ENCODE measurements at regions not wholly inside any gene's neighbourhood (a gene's known extent, or its start where the extent isn't known, plus 50 kb on each side); places are given as distances from the start of the nearest gene placed in this dataset.

- DNase-seq, result no peak
- intact Hi-C loops (cut with DNase I), result no loop called here
- peak in 1 of 2 donors; percentile 40 for ATAC-seq
These were observed 242.6 kb upstream of the CRY1 start for GRCh38 chr12:107335802-107336570.

- no peak for DNase-seq
- ATAC-seq, result no peak
- intact Hi-C loops (cut with DNase I), result no loop called here
These were observed 243.3 kb upstream of the CRY1 start for GRCh38 chr12:107336695-107337094.

- intact Hi-C loops (cut with DNase I), result no loop called here
- DNase-seq (no peak), ATAC-seq (no peak)
These were observed 244.2 kb upstream of the CRY1 start for GRCh38 chr12:107337346-107338095.

- intact Hi-C loops (cut with DNase I), result no loop called here
- DNase-seq (no peak), ATAC-seq (no peak)
These were observed 246.1 kb upstream of the CRY1 start for GRCh38 chr12:107339487-107339886.

- intact Hi-C loops (cut with DNase I), result no loop called here
- DNase-seq (no peak), ATAC-seq (no peak)
These were observed 246.6 kb upstream of the CRY1 start for GRCh38 chr12:107339932-107340331.

- ATAC-seq (no peak), DNase-seq (no peak)
- intact Hi-C loops (cut with DNase I), result no loop called here
These were observed 247.5 kb upstream of the CRY1 start for GRCh38 chr12:107340898-107341297.

GRCh38 chr12:107344035-107344808 lies 250.9 kb upstream of the CRY1 start:
- ATAC-seq (peak in 1 of 2 donors; percentile 53), DNase-seq (no peak)
- intact Hi-C loops (cut with DNase I), result no loop called here

GRCh38 chr12:107347261-107347660 lies 253.9 kb upstream of the CRY1 start:
- intact Hi-C loops (cut with DNase I), result no loop called here
- DNase-seq (no peak), ATAC-seq (no peak)

DNA sequence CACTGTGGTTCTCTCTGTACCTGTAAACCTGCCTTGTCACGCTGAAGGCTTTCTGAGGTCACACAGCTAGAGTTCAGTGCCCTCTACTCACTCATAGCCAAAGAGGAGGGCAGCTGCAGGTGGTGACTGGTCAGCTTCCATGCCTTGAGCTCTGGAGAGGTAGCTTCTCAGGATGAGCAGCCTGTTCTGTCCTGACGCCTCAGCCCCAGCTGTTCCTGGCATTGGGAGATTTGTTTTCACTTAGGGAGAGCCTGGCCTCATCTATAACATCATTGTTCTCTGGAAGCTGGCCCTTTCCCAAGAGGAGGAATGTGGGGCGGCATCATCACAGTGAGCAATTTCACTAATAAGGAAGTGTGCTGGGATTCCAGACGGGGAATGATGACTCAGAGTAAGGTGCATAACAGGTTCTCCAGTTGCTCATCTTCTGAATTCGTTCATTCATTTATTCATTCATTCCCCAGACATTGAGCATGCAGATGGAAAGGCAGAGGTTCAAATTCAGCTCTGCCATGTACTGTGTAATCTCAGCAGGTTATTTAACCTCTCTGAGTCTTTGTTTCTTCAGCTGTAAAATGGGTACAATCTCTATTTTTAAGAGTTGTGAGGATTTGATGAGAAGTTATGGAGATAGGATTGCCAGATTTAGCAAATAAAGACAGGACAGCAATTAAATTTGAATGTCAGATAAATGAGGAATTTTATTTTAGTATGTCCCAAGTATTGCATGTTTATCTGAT lies 255.8 kb upstream of the CRY1 start:
- ATAC-seq (peak in 1 of 2 donors; percentile 67), DNase-seq (no peak)
- intact Hi-C loops (cut with DNase I), result no loop called here

DNA sequence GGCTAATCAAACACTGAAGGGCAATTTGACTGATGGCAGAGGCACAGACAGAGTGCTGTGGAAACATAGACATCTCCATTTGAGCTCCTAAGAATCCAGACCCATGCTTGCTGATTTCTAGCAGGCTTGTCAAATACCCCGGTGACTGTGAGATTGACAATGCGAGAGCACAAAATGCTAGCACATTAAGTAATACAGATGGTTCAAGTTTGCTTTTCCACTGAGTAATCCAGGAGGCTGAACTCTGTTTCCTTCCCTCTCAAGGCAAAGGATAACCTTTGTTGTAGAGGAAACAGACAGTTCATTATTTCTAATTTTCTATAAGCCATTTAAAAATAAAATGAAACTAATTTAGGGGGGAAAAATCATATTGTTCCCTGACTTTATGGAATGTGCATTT lies 256.5 kb upstream of the CRY1 start:
- ATAC-seq (no peak), DNase-seq (no peak)
- intact Hi-C loops (cut with DNase I), result no loop called here

DNA sequence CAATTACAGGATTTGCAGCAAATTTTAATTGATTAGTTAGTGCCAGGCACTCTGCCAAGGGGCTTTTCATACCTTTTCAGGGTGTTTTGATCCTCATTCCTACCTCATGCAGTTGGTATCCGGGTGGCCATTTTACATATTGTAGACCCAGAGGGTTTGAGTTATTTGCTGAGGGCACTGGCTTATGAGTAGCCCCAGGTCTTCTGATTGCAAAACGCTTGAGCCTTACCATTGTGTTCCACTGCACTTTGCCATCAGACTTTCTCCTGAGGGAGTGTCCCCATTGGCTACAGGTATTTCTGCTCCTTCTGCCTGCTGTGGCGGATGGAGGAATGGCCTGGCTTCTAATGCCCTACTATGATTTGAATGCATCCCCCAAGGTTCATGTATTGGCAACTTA lies 257.8 kb upstream of the CRY1 start:
- intact Hi-C loops (cut with DNase I), result no loop called here
- DNase-seq (no peak), ATAC-seq (no peak)

GRCh38 chr12:107351713-107352112 lies 258.4 kb upstream of the CRY1 start:
- ATAC-seq (no peak), DNase-seq (no peak)
- intact Hi-C loops (cut with DNase I), result no loop called here

DNA sequence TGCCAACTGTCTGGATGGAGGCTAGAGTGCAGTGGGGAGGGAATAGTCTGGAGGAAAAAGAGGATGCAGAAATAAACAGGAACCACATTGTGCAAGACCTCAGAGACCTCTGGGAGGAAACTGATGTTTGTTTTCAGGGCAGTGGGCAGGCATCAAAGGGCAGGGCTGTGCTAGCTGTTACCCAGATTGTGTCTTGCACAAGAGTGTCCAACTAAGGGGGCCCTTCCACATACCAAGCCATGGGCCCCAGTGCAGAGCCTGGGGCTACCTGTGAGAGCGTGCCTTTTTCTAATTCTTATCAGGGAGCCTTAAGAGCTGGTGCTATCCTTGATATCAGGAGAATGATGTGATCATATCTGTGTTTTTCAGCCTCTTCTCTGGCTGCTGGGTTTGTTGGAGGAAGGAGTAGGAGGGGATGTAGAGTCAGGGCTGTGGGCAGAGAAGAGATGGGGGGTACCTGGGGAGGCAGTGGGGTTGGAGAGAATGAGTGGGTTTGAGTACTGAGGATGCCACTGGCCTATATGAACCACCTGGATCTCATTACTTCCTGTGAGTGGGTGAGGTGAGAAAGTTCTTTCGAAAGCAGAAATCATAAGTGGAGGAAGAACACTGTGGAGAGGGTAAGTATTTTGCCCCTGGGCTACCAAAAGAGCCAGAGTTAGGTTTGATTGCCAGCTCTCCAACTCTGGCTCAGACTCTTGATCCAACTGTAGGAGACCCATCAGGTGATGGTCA lies 259.2 kb upstream of the CRY1 start:
- ATAC-seq (peak; percentile 12 to 46), DNase-seq (no peak)

DNA sequence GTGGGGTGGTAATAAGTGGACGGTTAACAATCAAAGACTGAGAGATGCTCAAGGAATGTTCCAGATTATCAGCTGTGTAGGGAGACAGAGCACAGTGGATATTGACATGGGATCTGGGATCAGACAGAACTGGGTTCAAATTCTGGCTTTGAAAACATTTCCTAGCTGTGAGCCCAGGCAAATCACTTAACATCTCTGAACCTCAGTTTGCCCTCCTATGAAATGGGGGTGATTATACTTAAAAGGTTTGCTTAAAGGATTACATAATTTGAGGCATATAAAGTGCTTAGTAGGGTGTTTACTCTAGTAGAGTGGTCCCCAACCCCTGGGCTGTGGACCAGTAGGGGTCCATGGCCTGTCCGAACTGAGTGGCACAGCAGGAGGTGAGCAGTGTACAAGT lies 260.0 kb upstream of the CRY1 start:
- intact Hi-C loops (cut with DNase I), result no loop called here
- DNase-seq, result no peak
- no peak for ATAC-seq

More for the DNA sequence above, 259.2 kb upstream of the CRY1 start:
- intact Hi-C loops (cut with DNase I), result no loop called here

DNA sequence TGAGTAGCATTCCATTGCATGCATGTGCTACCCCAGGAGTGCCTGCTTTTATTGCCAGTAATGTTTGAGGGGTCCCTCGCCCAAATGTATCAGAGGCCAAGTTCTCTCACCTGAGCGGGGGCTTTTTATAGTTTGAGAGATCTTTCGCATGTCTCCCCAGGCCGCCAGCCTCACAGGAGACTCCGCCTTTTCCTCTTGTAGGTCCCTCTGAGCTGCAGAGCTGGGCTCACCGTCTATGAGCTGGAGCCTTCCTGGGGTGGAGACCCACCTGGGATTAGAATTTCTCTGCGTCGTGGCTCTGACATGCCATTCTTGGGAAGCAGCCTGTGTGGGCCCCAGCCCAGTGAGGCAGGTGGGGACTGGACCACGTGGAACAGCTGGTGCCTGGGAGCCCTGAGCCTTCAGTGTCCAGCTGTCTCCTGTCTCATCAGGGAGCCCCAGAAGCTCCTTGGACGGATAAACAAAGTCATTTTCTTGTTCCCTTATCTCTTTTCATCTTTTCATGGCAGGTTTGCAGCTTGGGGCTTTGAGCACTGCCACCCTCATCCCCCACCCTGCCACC lies 261.7 kb upstream of the CRY1 start:
- DNase-seq, result no peak
- ATAC-seq, result no peak
- intact Hi-C loops (cut with DNase I), result no loop called here

GRCh38 chr12:107355612-107356011 lies 262.3 kb upstream of the CRY1 start:
- ATAC-seq (no peak), DNase-seq (no peak)
- intact Hi-C loops (cut with DNase I), result no loop called here

DNA sequence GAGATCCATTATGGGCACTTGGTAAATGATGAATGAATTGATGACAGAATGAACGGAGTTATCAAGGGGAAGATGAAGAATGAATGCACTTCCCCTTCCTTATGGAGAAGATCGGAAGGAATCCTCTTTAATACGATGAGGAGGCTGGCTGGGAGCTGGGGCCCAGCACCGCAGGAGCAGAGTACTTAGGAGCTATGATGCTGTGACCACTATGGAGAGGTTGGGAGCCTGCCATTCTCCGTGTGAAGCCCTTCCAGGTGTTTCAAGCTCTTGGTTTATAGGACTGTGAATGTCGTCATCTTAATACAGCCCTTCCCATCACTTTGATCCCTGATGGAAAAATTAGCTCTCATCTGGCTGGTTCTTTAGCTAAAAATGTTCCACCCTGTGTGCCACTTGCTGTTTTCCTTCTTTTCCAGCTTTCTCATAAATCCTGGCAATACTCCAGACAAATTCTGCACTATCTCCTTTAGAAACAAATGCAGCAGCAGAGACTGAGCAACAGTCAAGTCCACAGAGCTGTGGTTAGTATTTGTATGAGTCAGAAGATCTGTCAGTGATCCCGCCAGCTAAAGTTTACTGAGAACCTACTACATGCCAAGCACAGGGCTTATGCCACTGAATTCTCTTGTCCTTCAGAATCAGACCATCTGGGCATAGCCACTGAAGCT lies 263.1 kb upstream of the CRY1 start:
- DNase-seq (no peak), ATAC-seq (no peak)
- intact Hi-C loops (cut with DNase I), result no loop called here

DNA sequence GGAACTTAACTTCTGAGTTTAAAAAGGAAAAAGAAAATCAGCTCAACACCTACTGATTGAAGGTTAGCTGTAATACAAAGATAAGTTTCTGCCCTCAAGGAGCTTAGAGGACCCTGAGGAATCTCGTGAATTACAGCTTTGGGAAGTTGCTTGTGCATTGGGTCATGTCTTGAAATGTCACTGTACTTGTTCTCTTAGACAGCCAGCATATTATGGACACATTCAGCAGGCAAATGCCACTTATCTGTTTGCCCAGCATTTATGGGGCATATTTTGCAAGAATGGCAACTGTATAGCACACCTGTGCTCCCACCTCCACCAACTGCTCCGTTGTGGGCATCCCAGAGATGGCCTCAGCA lies 263.6 kb upstream of the CRY1 start:
- intact Hi-C loops (cut with DNase I), result no loop called here
- DNase-seq, result no peak
- no peak for ATAC-seq

Data from left cardiac atrium (tissue), 4 donors.